GM19452 (cell line): ENCODE measurements at regions not wholly inside any gene's neighbourhood (a gene's known extent, or its start where the extent isn't known, plus 50 kb on each side); places are given as distances from the start of the nearest gene placed in this dataset.

Experiments used
- ATAC-seq: cut with Tn5 transposase; IDR thresholded peaks from one replicate; pipeline ENCODE4 v1.9.1; 2021; ENCODE audit not compliant: unreplicated experiment

DNA sequence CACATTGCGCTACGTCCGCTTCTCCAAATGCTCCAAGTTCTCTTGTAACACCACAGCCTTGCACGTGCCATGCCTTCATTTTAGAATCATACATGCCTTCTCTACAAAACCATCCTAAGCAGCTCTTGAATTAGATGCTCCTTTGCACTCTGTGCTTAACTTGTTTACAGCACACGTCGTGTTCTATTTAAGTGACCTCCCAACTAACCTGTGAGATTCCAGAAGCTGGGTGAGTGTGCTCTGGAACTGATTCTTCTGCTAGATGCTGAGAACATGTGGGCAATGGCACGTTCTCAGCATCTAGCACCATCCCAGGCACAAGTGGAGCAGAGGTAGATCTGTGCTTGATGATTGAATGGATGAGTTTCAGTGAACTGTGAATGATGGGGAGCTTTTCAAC, 100.0 kb upstream of the NEDD9 start:
- ATAC-seq: no peak

DNA sequence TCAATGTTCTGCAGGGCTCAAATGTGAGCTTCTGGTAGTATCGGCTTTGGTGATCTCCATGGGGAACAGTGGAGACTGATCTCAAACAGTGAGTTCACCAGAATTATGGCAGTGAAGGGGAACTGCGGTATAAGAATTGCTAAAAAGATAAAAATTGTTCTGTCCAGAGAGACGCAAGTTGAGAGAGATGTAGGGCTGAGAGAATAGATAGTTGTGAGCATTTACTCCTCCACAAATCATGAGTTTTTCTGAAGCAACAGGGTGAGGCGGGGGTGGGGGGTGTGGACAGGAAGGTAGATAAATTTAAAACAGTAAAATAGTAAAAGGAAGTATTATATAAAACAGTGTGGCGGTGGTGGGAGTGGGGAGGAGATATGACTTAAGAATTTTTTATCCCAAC, 98.6 kb upstream of the NEDD9 start:
- no peak for ATAC-seq

DNA sequence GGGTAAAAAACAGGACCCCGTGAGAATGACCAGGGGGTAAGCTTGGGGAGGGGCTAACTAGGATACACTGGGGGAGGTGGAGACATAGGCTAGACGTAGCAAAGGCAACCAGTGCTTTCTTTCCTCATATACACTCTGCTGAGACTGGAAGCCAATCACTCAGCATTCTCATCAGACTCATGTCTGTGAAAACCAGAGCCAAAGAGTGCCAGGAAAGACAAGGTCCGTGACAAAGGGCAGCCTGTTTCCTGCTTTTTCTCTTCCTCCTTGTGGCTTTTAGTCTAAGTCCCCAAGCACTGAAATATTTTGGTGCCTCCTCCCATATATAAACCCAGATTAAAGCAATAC, 97.9 kb upstream of the NEDD9 start:
- no peak for ATAC-seq

DNA sequence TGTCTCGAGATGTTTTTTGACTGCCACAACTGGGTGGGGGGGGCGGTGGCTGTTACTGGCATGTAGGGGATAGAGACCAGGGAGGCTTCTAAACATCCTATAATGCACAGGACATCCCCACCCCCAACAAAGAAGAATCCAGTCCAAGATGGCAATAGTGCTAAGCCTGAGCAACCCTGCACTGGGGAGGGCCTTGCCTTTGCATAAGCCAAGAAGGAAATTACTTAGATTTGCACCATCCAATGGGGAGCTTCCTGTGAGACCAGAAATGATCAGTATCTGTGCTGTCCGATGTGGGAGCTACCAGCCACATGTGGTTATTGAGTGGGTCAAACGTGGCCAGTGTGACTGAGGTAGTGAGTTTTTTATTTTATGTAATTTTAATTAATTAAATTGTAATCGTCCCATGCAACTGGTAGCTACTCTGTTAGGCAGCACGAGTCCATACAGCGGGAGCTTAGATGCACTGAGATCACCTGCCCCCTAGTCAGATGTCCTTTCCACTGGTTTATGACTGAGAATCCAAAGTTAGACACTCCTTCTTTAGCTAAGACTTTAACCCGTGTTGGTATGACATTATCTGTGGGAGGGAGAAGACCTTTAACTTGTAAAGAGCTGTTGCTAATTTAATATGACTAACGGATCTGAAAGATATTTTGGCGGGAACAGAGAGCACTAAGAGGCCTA, 97.4 kb upstream of the NEDD9 start:
- no peak for ATAC-seq

DNA sequence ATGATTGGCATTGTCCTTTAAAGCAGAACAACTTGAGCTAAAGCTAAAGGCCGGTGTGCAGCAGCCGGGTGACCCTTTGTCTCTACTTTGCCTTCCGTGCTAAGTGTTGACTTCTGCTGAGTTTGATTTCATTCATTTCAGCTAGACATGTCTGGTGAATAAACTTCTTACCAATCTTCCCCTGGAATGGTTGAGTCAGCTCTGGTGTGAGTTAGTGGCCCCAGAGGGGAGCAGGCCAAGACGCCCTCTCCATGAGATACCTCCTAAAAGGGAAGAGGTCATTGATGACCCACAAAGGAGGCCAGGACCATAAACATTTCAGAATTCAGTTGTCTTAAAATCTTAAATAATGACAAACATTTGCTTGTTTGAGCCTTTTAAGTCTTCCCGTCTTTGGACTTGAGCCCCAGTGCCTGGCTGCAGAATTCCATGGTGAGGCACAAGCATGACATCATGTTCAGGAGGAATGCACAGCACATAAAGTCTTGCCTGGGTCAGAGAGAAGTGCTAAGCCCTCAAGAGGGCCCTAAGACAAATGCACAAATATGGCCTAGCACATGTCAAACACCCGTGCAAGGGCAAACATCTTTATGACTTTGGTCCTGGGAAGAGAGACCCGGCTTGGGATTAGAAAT, 96.3 kb upstream of the NEDD9 start:
- ATAC-seq: no peak

DNA sequence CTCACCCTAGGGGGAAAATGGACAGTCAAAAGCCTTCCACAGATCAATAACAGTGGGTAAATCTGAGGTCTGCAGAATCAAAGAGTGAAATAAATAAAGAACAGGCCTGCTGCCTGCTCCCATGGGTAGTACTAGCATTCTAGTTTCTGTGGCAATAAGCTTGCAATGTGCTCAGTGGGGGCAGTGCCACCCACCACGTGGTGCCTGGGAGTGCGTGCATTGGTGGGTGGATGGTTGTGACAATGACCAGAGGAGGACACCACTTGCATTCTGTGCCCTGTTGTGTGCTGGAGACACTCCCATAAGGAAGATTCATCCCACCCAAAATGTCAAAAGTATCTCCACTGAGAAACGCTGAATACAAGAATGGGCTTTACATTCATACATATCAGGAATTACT, 95.5 kb upstream of the NEDD9 start:
- ATAC-seq: no peak

DNA sequence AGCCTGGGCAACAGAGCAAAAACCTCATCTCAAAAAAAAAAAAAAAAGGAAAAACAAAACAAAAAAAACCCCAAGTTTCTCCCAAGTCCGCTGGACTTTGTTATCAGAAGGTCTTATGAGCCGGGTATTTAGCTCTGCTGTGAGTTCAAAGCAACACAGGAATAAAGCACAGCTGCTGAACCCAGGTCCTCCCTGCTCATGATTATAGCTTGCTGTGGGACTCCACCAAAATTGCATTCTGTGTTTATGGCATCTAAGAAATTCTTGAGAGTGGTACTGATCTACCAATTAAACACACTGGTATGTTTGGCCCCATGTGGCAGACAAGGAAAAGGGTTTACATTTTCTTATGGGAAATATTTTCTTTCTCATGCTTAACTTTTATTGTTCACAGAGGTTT, 93.6 kb upstream of the NEDD9 start:
- ATAC-seq: no peak

DNA sequence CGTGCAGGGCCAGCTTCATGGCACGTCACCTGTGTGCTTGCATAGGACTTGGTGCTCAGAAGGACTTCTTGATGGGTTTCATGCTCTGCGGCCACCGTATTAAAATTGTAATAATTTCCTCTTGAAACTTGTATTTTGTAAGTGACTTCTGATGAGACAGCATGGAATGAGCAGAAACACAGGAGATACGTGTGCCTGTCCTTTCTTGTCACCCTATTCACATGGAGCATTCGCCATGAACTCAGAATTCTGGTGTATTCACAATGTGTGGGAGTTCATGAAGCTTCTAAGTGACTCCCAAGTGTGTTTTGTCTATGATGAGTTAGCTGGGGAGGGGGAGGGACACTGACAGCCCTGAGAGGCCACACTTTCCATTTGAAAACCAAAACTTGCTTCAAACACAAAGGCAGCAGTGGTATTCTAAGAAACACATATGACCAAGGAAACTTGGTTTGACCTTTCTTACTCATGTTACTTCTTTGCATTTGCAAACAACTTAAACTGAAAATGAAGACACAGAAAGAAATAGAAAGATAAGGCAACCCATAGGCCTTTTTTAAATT, 92.1 kb upstream of the NEDD9 start:
- peak; percentile 76 for ATAC-seq

DNA sequence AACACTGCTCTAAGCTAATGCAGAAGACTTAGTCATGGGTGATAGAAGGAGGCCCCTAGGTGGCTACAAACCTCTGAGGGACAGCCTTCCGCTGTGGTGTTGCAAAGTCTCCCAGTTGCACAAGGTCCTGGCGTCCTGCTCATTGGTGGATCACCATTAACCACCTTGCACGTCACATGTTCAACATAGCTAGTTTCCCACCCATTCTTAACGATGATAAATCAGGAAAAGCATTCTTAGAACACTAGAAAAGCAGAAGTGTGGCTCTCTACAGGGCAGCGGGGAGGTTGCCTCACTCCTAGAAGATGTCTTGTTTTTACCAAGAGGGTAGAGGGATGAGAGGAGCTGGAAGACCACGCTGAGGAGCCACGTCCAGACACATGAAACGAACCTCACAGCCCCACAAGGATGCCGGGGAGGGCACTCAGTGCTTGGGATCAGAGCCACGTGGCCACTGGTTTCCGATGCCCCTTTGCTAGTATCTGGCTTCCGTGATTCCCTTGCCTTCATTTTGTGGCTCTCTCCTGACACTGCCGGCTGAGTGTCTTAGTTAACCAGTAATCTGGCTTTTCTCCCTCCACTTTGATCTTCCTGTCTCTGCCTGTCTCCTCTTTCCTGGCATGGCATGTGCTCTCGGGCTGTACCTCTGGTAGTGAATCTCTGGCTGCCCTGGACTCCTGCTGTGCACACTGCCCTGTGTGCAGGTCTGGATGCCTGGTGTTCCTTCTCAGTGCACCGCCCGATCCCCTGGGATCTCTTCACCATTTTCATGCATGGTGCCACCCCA, 91.4 kb upstream of the NEDD9 start:
- ATAC-seq: no peak

DNA sequence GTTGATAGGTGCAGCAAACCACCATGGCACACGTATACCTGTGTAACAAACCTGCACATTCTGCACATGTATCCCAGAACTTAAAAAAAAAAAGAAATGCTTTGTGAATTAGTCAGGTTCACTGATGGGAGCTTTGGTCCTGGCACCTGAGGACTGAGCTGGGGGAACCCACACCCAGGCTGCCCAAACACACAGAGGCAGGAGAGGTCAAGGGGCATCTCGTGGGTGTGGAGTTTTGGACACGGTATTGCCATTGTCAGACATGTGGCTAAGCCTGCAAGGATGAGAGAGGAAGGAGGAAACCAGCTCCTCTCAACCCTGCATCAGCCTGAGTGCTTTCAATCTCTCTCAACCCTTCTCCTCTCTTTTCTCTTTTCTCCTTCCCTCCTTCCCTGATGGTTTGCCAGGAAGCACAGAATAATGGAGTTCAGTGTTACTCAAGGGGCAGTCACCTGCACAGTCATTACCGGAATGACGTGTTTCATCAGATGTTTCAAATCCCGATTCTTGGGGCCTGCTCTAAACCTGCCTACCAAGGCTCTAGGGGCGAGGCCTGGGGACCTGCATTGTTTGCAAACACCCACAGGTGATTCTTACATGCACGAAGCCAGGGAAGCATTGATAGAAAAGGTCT, 89.9 kb upstream of the NEDD9 start:
- no peak for ATAC-seq

DNA sequence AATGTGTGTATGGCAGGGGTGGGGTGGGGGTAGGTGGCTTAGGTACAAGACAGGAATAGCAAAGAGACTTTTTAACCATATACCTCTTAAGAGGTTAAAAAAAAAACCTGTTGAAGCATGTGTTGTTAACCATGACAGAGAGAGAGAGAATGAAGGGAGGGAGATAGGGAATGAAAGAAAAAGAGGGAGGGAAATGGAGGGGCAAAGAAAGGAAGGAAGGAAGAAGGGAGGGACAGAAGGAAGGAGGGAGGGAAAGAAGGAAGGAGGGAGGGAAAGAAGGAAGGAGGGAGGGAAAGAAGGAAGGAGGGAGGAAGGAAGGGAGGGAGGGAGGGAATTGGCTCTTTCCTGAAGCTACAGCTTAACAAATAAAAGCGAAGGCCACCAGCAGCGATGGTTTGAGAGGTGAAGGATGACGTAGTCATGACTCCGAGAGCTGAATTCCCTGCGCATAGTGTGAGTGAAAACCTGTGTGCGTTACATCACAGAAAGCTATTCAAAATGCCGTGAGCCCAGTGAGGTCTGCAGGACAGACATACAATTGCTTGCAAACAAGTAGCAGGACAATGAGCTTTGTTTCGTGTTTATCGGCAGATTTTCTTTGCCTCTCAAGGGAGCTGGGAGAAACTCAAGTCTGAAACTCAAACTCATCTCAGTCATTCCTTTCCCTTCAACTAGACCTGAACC, 88.6 kb upstream of the NEDD9 start:
- ATAC-seq: no peak

DNA sequence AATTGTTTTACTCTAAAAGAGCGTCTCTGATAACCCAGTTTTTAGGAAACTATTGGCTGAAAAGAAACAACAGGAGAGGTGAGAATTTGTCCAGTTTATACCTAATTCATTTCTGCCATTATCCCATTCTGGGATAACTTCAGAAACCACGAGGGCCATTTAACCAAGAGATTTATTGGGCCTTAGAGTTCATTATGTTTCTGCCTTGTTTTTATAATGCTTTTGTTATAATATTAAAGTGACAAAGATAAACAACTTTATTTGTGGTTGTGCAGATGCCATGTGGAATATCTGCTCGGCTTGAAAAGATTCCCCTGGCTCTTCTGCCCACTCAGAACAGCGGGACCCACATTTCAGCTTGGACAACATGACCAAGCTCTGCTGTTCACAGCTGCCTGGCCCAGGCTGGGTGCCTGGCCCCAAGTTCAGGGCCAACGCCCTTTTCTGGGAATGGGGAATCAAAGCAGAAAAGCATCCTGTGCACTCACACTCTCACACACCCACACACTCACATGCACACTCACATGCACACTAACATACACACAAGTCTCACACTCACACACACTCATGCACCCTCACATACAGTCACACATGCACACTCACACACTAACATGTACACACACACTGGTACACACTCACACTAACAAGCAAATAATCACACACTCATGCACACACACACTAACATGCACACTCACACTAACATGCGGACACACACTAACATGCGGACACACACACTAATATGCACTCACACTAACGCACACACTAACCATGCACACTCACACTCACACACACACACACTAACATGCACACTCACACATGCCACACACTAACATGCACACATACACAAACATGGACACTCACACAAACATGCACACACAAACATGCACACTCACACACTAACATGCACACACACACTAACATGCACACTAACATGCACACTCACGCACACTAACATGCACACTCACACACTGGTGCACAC, 86.7 kb upstream of the NEDD9 start:
- no peak for ATAC-seq

DNA sequence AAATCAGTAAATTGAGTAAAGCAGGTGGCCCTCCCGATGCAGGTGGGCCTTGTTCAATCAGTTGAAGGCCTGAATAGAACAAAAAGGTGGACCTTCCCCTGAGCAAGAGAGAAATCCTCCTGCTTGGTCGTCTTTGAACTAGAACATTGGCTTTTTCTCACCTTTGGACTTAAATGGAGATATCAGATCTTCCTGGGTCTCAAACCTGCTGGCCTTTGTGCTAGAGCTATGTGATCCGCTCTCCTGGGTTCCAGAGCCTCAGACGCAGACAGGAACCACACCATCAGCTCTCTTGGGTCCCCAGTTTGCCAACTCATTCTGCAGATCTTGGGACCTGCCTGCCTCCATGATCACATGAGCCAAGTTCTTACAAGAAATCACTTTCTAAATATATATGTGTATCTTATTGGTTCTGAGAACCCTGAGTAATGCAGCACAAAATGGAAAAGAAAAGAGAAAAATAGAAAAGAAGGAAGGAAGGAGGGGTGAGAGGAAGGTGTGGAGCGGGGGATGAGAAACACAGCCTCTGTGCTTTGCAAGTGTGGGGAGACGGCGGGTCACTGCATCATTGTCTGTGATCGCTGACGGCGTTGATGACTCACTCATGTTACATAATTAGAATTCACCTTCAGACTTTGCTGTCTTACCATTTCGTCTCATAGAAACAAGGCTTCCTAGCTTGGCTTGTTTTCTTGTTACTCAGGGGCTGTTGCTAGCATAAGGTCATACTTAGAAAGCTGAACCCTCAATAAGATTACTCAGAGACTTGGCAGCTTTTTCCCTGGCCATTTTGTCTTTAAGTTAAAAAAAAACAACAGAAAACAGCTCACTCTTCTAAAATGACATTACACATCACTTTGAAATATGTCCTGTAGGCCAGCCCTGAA, 85.7 kb upstream of the NEDD9 start:
- ATAC-seq: peak; percentile 84

DNA sequence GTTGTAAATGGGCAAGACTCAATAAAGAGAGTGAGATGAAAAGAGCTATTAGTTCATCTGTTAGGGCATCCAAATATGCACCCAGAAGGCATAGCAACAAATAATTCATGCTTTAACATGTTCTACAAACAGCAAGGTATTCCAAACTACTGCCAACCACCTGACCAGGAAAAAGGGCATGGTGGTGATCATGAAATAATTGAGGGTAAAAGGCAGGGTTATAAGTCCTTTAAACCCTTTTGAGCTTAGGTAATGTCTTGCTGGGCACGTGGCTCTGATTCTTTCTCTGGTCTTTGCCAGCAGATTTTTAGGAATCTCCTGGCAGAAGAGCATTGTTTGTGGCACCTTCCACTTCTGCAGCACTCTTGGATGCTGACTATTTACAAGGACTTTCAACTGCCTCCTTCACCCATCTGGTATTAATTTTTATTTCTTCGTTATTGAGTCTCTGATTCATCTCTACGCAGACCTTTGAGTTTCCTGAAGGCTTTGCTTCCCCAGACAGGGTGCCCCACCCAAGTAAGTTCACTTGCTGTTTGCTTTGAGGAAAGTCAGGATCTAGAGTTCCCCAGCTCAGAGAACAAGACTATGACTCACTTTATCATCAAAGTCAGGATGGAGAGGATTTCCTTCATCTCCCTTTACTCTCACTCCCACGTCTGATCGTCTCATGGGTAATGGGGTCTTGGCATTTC, 83.4 kb upstream of the NEDD9 start:
- no peak for ATAC-seq

DNA sequence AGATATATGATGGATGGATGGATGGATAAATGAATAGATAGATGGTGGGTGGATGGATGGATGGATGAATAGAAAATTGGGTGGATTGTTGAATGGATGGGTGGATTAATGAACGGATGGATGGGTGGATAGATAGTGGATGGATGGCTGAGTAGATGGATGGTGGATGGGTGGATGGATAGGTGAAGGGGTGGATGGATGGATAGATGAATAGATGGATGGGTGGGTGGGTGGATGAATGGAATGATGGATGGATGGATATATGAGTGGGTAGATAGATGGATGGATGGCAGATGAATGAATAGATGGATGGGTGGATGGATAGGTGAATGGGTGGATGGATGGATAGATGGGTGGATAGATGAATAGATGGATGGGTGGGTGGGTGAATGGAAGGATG, 80.7 kb upstream of the NEDD9 start:
- ATAC-seq: no peak

DNA sequence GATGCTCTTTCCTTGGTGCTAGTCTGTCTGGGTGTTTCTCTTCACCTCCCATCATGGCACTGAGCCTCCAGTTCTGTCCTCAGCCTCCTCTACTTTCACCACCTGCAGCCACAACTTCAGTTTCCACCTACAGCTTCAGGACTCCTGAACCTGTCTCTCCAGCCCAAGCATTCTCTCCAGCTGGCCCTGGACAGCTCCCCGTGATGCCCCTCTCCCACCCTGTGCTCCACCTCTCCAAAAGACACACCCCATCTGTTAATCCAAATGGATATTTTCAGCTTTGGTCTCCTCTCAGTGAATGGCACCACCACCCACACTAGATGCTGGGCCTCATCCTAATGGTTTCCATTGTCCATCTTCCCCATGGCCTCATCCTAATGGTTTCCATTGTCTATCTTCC, 79.5 kb upstream of the NEDD9 start:
- ATAC-seq: no peak

DNA sequence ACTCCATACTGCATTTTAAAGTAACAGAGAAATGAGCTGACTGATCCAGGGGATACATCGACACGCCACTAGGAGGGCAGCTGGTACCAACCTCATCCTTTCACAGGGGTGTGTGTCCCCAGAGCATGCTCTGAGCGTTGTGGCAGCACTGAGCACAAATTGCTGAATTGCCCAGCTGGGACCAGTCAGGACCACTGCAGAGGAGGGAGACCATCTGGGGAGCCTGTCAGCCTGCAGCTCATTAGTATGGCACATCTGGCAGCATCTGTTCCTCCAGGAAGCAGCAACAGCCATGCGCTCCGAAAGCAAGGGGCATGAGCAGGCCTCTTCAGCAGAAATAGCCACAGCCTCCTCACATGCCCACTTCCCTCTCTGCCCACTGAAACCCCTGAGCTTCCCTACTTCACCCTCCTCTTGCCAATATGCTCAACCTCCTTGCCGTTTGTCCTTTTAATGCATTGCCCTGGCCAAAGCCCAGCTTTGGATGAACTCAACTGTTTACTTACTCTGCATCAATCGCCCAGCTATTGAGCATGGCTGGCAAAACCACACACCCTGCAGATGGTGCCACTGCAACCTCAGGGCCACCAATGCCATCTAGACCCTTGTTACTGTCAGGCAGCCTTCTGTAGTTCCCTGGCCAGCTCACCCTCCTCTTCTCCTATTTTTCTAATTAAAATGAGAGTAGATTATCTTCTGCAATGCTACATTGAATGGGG, 77.6 kb upstream of the NEDD9 start:
- no peak for ATAC-seq

DNA sequence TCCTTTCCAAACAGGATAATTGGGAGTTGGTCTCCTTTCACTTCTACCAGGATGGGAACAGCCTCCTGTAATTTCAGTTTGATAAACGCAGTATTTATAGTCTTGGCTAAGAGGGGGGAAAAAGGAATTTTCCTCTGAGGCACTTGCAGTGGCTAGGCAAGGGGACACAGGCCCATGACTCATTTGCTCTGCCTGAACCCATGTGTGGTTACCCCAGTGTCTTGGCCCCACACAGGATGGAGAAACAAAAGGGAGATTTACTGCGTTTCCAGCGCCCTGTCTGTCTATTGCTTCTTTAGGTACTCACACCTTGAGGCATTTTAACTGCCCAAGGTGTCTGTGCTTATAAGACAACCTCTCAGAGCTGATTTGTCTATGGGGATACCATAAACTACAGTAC, 74.8 kb upstream of the NEDD9 start:
- no peak for ATAC-seq
